A673 (cell line): ENCODE measurements at regions not wholly inside any gene's neighbourhood (a gene's known extent, or its start where the extent isn't known, plus 50 kb on each side); places are given as distances from the start of the nearest gene placed in this dataset.

Experiments
- CTCF ChIP-seq: fragments of 300-800, 200-600 bp; sonication (generic); conservative IDR thresholded peaks from 2 replicates; pipeline ENCODE4 v1.5.1; 2017; ENCODE audit warnings: low read depth, mild to moderate bottlenecking, antibody characterized with exemption, low read length, moderate library complexity, mixed read lengths
- EZH2 ChIP-seq: fragments of 200-600 bp; sonication (generic); IDR thresholded peaks from 2 replicates; pipeline ENCODE4 v1.6.1; 2017; ENCODE audit warnings: borderline replicate concordance, low read depth, mild to moderate bottlenecking, mixed read lengths, antibody characterized with exemption, low read length; ENCODE audit not compliant: poor library complexity, severe bottlenecking

GRCh38 chr11:101810546-101810945, 104.3 kb upstream of the CEP126 start:
- TF ChIP-seq CTCF = no peak
- no peak for TF ChIP-seq EZH2
